ENCODE measurements at regions not wholly inside any gene's neighbourhood (a gene's known extent, or its start where the extent isn't known, plus 50 kb on each side); places are given as distances from the start of the nearest gene placed in this dataset.
"Not testable (repeated sequence)": the region's sequence is repeated elsewhere in the genome, so short reads cannot be mapped to it uniquely, and the experiment has no call there.

- no peak for DNase-seq
These were observed 89.8 kb upstream of the IGSF10 start for GRCh38 chr3:151550642-151551041.

DNA sequence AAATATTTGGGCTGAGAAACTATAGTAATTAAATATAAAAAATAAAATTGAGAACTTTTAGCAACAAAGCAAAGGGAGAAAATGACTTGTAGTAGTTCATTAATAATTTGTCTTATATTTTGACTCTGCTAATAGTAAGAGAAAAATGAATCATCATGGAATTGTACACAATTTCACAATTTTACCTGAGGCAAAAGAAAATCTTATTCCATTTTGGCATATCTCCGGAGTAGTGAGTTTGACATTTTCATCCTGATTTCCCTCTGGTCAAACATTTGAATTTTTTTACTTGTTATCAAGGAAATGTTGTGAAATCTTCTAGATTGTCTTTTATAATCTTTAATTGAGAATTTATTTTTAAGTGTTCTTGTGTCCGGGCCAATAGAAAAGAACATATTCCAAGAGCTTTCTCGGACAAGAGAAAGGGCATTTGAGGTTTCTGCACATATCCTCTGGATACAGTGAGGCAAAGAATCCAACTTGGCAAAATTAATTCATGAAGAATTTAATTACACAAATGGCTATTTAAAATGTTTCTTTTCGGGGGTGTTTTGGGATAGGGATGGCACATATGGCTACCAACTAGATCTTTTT, 89.3 kb upstream of the IGSF10 start:
- DNase-seq, result no peak

- no peak for DNase-seq
These were observed 87.3 kb upstream of the IGSF10 start for GRCh38 chr3:151548195-151548594.

- DNase-seq, result no peak
These were observed 83.3 kb upstream of the IGSF10 start for GRCh38 chr3:151544164-151544548.

DNA sequence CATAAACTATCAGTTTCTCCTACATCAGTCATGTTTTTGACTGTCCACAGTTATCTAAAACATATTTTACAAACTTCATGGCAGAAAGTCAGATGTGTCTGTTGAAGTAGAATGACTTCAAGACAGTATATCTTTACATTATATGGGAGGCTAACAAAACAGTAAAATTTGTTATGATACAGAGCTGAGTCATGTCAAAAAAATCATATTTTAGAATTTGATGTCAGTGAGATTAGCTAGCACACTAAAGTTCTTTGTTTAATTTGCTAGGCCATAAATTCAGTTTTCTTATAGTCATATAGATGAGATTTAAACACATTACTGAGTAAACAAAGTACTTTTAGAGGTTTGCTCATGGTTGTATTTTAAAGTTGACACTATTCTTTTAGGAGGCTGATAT, 80.3 kb upstream of the IGSF10 start:
- DNase-seq, result no peak

DNA sequence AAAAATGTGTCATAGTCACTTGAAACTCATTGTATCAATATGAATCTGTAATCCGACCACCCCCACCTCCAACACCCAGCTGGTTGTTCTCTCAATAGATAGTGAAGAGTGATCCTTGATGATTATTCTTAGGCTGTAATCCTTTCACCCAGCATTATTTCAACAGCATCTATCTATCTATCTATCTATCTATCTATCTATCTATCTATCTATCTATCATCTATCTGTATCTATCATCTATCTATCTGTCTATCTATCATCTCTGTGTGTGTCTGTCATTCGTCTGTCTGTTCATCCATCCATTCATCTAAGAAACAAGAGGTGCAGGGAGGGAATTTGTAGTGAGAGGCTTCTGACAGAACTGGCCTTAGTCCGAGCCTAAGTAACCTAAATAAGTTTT, 78.7 kb upstream of the IGSF10 start:
- DNase-seq, result no peak

GRCh38 chr3:151538456-151539393, 77.9 kb upstream of the IGSF10 start:
- DNase-seq, result no peak

GRCh38 chr3:151537726-151538125, 76.9 kb upstream of the IGSF10 start:
- no peak for DNase-seq

DNA sequence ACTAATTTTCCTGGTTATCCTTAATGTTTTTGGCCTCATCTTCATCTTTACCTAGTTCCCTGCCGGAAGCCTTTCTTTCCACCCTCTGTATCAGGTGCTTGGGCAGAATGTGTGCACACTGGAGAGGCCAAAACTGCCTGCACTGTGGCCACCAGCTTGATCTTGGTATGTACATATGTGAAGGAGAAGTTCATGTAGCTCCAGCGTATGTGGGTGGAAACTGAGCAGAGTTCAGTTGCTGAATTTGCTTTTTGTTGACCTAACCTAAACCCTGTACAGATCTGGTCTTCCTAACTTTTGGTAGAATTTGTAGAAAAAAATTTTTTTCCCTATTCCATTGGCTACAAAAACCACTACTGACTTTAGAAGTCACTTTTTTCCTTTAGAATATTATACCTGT, 65.9 kb upstream of the IGSF10 start:
- DNase-seq, result no peak

DNA sequence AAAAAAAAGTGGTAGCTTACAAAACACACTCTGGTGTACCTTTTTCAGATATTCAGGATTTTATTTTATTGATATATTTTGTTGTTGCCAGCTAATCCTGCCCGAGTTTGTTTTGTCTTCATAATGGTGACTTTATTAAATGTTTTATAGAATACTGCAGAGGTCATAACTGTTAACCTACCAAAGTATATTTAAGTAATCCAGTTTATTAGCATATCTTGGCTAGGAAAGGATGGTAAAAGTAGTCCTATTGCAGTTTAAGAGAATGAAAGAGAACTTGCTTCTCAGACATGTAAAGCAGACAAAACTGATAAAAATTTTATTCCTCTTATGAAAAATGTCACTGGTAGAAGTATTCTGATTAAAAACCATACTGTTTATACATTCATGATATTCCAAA, 59.2 kb upstream of the IGSF10 start:
- no peak for DNase-seq

- DNase-seq, result not testable (repeated sequence)
These were observed 50.6 kb upstream of the IGSF10 start for GRCh38 chr3:151511433-151511832.
